GM13976 (cell line): ENCODE measurements at regions not wholly inside any gene's neighbourhood (a gene's known extent, or its start where the extent isn't known, plus 50 kb on each side); places are given as distances from the start of the nearest gene placed in this dataset.

ENCODE experiments used
- DNase-seq: peaks from one replicate; pipeline ENCODE4 v3.0.0; 2012; ENCODE audit warnings: low spot score
- CTCF ChIP-seq: IDR thresholded peaks from 2 replicates; pipeline ENCODE4 v1.5.1; 2012; ENCODE audit warnings: borderline replicate concordance, mild to moderate bottlenecking; ENCODE audit not compliant: insufficient read depth; ENCODE audit errors: extremely low read depth, missing control alignments, control extremely low read depth
- in situ Hi-C: fragments of 300-500 bp; cut with MboI; formaldehyde crosslinking; loops from one replicate; pipeline ENCODE4 v1.12.0; 2022; ENCODE audit warnings: low sequenced_read_pairs, mixed read lengths, inconsistent platforms; ENCODE audit not compliant: unreplicated experiment

DNA sequence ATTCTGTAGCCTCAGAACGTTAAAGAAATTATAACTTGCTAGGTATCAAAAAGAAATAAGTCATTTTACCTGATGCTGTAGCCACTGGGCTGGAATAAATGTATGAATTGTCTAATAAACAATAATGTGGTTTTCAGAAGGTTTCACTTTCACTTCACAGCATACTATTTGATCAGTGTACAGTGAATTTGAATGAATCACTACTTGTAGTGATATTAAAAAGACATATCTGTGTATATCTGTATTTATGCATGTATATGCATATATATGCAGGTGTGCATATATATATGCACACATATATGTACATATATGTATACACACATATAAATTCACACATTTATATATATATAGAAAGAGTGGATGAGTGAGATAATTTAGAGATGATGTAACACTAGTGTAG is 440.0 kb upstream of the PCDH10 start:
- no peak for TF ChIP-seq CTCF
- DNase-seq = no peak

DNA sequence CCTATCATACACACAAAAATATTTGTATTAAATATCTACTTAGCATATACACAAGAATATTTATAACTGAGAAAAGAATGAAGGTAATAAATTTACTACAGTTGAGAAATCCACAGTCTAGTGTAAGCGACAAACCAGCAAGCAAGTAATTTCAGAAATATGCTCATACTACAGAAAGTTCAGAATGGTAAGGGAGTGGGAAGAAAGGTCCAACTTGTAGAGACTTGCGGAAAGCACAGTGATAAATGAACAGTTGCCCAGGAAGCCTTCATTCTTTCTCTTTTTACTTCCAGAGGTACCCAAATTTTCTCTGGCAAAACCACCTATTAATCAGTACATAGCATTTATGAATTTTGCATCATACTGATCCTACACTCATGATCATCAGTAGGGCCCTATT is 438.1 kb upstream of the PCDH10 start:
- TF ChIP-seq CTCF = no peak
- DNase-seq = no peak
- in situ Hi-C loops = no loop called here

More for the DNA sequence above, 440.0 kb upstream of the PCDH10 start:
- in situ Hi-C loops = no loop called here

DNA sequence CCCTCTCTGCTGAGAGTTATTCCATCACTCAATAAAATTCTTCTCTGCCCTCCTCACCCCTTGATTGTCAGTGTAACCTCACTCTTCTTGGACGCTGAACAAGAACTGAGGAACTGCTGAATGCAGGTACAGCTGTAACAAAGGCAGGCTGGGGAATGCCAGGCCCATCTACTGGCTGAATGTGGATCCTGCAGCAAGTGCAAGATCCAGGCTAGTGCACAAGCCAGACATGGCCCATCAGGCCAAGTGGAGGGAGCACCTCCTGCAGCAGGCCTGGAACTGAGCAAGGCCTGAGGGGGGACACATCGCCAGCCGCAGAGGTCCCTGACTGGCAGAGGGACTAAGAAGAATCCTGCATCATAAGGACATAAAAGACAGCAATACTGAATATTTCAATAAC is 411.8 kb upstream of the PCDH10 start:
- TF ChIP-seq CTCF = no peak
- in situ Hi-C loops = no loop called here
- DNase-seq = no peak

DNA sequence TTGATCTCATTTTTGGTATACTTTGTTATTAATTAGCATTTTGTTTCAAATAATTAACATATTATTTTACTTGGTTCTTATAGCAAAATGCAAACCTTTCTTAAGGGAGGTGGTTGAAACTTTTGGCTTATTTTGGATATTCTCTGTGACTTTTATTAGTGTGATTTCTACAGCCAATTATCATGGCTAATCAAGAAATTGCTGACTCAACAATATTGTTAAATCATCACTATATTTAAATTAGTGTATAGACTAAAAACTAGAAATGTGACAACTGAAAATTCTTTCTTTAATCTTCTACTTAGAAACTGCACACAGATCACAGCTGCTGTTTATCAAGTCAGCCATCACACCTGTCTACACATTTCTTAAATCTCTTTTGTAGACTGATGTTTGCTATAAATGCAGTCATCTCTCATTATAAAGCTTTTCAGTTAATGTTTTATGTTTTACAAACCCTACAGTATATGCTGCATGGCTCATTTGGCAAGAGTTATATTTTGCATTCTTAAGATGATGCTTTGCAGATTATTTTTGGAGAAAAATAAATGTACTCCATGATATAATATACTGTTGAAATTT is 389.8 kb upstream of the PCDH10 start:
- DNase-seq = no peak
- in situ Hi-C loops = no loop called here
- TF ChIP-seq CTCF = no peak

DNA sequence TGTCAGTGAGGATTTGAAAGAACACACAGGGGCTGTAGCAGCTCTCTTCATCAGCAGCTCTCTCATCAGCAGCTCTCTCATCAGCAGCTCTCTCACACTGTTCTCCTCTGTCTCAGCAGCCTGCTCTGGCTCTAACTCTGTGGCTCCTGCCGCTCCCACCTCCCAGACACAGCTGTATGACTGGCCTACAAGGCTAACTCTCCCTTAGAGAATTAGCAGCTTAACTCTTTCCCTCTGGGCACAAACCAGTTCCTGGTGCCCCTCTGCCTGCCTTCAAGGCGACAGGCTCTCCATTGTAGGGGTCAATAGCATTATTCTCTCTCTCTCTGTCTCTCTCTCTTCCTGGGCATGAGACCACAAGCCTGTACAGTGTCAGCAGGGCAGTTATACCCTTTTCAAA is 385.6 kb upstream of the PCDH10 start:
- TF ChIP-seq CTCF = no peak
- in situ Hi-C loops = no loop called here
- no peak for DNase-seq

DNA sequence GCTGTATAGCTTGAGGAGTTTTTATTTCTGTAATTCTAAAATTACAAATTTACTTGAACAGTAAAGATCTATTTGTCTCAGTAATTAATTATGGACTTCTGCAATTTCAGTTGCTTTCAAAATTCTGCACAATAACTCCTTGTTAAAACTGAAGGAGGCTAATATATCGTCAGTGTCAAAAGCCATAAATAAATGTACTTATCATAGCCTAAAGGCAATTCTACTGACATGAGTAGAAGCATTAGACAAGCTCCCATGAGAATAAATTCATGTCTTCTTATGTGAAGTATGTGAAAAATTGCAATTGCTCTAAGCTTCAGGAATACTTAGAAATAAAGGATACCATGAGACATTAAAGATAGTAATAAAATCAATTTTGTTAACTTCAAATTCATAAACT is 381.2 kb upstream of the PCDH10 start:
- no peak for TF ChIP-seq CTCF
- no peak for DNase-seq
- in situ Hi-C loops = no loop called here

- in situ Hi-C loops = no loop called here
- TF ChIP-seq CTCF = no peak
- DNase-seq = no peak
These were observed 378.3 kb upstream of the PCDH10 start for GRCh38 chr4:132770776-132771175.
